ENCODE measurements at regions not wholly inside any gene's neighbourhood (a gene's known extent, or its start where the extent isn't known, plus 50 kb on each side); places are given as distances from the start of the nearest gene placed in this dataset.

DNA sequence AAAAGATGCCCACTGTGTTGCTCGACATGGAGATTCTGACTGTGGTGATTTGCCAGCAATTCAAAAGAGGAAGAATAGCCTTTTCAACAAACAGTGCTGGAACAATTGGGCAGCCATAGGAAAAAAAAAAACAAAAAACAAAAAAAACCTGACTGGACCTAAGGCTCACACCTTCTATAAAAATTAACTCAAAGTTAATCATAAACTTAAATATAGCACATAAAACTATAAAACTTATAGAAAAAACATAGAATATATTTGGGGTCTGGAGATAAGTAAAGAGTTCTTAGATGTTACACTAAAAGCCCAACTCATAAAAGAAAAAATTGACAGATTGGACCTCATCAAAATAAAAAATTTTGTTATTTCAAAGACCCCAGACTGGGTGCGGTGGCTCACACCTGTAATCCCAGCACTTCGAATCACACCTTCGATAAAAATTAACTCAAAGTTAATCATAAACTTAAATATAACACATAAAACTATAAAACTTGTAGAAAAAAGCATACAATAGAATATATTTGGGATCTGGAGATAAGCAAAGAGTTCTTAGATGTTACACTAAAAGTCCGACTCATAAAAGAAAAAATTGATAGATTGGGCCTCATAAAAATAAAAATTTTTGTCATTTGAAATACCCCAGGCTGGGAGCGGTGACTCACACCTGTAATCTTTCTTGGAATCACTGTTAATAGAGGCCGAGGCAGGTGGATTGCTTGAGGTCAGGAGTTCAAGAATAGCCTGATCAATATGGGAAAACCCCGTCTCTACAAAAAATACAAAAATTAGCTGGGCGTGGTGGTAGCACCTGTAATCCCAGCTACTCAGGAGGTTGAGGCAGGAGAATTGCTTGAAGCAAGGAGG lies 115.6 kb upstream of the FAM83B start:
- WGBS, result 96% methylated on average over 9 of the region's 9 CpGs
- Histone ChIP-seq H3K4me1 (ENCODE audit: control insufficient read depth in 2 of 2, insufficient read depth in 2 of 2, low read length in 2 of 2) (no peaks in the 10 kb centered on the region), H3K9me3 (ENCODE audit: control insufficient read depth in 2 of 2, insufficient read depth in 1 of 2, low read length in 1 of 2) (no peaks in the 10 kb centered on the region), H3K27me3 (ENCODE audit: control insufficient read depth in 2 of 2, insufficient read depth in 1 of 2, low read length in 1 of 2) (no peaks in the 10 kb centered on the region), H3K36me3 (ENCODE audit: control insufficient read depth in 2 of 2, insufficient read depth in 2 of 2, low read length in 1 of 2) (no peaks in the 10 kb centered on the region), H3K27ac (ENCODE audit: low read depth in 1 of 2, low read length in 1 of 2) (no peak overlapping the region), H3K4me3 (ENCODE audit: low read length in 2 of 2) (no peak overlapping the region)
- DNase-seq (ENCODE audit: low read depth in 6 of 9, low spot score in 9 of 9), result no peak

DNA sequence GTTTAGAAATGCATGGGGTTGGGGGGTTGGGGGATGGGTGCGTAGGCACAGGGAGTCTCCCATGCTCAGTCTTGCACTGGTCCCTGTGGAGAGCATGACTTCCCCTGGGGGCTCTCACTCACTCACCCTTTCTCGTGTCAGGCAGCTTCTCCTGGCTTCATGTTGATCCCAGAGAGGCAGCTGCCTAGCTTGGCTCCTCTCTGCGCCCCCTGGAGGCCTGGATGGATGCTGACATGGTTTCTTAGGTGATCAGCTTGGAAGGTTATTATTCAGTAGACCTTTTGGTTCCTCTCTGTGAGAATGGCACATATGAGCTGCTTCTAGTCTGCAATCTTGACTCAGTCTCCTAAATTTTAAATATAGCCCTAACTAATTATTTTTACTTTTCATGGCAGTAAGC lies 109.3 kb upstream of the FAM83B start:
- no peak overlapping the region for H3K27ac ChIP-seq (ENCODE audit: low read depth in 1 of 2, low read length in 1 of 2)
- DNase-seq (ENCODE audit: low read depth in 6 of 9, low spot score in 9 of 9), result no peak
- H3K4me3 ChIP-seq (ENCODE audit: low read length in 2 of 2), result no peak overlapping the region
- H3K4me1 ChIP-seq (ENCODE audit: control insufficient read depth in 2 of 2, insufficient read depth in 2 of 2, low read length in 2 of 2), result no peaks in the 10 kb centered on the region
- no peaks in the 10 kb centered on the region for H3K27me3 ChIP-seq (ENCODE audit: control insufficient read depth in 2 of 2, insufficient read depth in 1 of 2, low read length in 1 of 2)
- peaks cover 0 to 9% of the 10 kb centered on the region in 2 donors for H3K9me3 ChIP-seq (ENCODE audit: control insufficient read depth in 2 of 2, insufficient read depth in 1 of 2, low read length in 1 of 2)
- H3K36me3 ChIP-seq (ENCODE audit: control insufficient read depth in 2 of 2, insufficient read depth in 2 of 2, low read length in 1 of 2), result no peaks in the 10 kb centered on the region
- 83% methylated on average over 3 of the region's 3 CpGs for WGBS

DNA sequence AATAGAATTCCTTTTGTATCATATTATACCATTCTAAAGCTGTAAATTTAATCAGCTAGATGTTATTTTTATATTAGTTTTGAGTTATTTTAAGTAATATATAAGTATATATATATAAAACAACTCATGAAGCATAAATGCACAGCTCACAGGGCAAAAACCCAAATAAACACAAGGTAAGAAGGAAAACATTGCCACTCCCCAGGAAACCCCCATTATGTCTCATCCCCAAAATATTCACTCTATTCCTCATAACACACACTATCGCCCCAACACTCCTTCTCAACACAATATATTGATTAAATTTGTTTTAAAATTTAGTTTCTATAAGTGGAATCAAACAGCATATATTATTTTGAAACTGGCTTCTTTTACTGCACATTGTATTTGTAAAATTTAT lies 98.6 kb upstream of the FAM83B start:
- Histone ChIP-seq H3K4me3 (ENCODE audit: low read length in 2 of 2) (no peak overlapping the region), H3K27me3 (ENCODE audit: control insufficient read depth in 2 of 2, insufficient read depth in 1 of 2, low read length in 1 of 2) (no peaks in the 10 kb centered on the region), H3K27ac (ENCODE audit: low read depth in 1 of 2, low read length in 1 of 2) (no peak overlapping the region), H3K4me1 (ENCODE audit: control insufficient read depth in 2 of 2, insufficient read depth in 2 of 2, low read length in 2 of 2) (no peaks in the 10 kb centered on the region), H3K9me3 (ENCODE audit: control insufficient read depth in 2 of 2, insufficient read depth in 1 of 2, low read length in 1 of 2) (no peaks in the 10 kb centered on the region), H3K36me3 (ENCODE audit: control insufficient read depth in 2 of 2, insufficient read depth in 2 of 2, low read length in 1 of 2) (no peaks in the 10 kb centered on the region)
- no peak for DNase-seq (ENCODE audit: low read depth in 6 of 9, low spot score in 9 of 9)
- 98% methylated on average over 1 of the region's 1 CpG for WGBS

DNA sequence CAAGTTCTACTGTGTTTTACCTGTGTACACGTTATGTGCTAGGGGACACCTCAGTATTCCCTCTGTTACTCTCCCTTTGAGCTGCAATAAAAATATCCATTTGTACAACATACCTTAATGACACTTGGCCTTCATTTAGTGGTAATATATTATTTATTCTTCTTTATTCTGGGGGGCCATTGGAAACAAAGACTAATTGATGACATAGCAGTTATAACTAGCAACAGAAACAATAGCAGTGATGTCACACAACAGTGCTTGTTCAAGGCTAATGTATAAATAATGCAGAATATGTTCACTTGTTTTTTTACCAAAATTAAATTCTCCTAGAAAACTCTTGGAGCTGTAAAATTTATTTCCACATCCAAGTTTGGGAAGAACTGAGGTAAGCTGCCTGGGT lies 92.2 kb upstream of the FAM83B start:
- H3K27me3 ChIP-seq (ENCODE audit: control insufficient read depth in 2 of 2, insufficient read depth in 1 of 2, low read length in 1 of 2), result no peaks in the 10 kb centered on the region
- no peaks in the 10 kb centered on the region for H3K4me1 ChIP-seq (ENCODE audit: control insufficient read depth in 2 of 2, insufficient read depth in 2 of 2, low read length in 2 of 2)
- H3K4me3 ChIP-seq (ENCODE audit: low read length in 2 of 2), result no peak overlapping the region
- DNase-seq (ENCODE audit: low read depth in 6 of 9, low spot score in 9 of 9), result no peak
- H3K9me3 ChIP-seq (ENCODE audit: control insufficient read depth in 2 of 2, insufficient read depth in 1 of 2, low read length in 1 of 2), result no peaks in the 10 kb centered on the region
- no peaks in the 10 kb centered on the region for H3K36me3 ChIP-seq (ENCODE audit: control insufficient read depth in 2 of 2, insufficient read depth in 2 of 2, low read length in 1 of 2)
- WGBS, result 92% methylated on average over 1 of the region's 1 CpG
- no peak overlapping the region for H3K27ac ChIP-seq (ENCODE audit: low read depth in 1 of 2, low read length in 1 of 2)

DNA sequence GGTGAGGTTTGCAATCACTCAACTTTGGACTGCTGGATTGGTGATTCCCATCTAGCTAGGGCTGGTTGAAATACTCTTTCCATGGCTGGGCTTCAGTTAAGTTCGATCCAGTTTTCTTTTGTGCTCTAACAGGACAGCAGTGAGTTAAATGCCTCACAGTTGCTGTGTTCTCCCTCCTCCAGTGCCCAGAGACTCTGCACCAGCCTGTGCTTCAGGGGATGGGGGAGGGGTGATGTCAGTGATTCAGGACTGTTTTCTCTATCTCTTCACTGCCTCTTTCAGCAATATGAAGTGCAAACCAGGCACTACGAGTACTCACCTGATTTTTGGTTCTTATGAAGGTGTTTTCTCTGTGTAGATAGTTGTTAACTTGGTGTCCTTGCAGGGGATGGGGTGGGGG lies 88.2 kb upstream of the FAM83B start:
- 92% methylated on average over 2 of the region's 2 CpGs for WGBS

DNA sequence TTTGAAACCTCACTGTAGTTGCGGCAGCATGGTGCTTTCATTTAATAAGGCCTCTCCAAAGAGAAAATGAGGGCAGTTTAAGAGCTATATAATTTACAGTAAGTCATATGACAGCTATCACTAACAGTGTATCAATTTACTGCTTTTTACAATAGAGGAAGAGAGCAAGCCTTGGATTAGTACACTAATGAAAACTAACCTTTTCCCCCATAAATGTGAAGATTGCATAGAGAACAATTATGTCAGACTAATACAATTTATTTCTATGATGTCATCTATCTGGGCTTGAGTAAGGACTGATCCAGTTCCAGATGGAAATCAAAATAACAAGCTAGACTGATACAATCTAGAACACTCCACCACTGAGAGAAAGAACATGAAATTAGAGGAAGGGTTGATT lies 78.1 kb upstream of the FAM83B start:
- Histone ChIP-seq H3K27ac (ENCODE audit: low read depth in 1 of 2, low read length in 1 of 2) (no peak overlapping the region), H3K4me1 (ENCODE audit: control insufficient read depth in 2 of 2, insufficient read depth in 2 of 2, low read length in 2 of 2) (no peaks in the 10 kb centered on the region), H3K9me3 (ENCODE audit: control insufficient read depth in 2 of 2, insufficient read depth in 1 of 2, low read length in 1 of 2) (no peaks in the 10 kb centered on the region), H3K27me3 (ENCODE audit: control insufficient read depth in 2 of 2, insufficient read depth in 1 of 2, low read length in 1 of 2) (no peaks in the 10 kb centered on the region), H3K36me3 (ENCODE audit: control insufficient read depth in 2 of 2, insufficient read depth in 2 of 2, low read length in 1 of 2) (no peaks in the 10 kb centered on the region), H3K4me3 (ENCODE audit: low read length in 2 of 2) (no peak overlapping the region)
- DNase-seq (ENCODE audit: low read depth in 6 of 9, low spot score in 9 of 9), result no peak
- 97% methylated on average over 1 of the region's 1 CpG for WGBS

More for the DNA sequence above, 88.2 kb upstream of the FAM83B start:
- no peak overlapping the region for H3K4me3 ChIP-seq (ENCODE audit: low read length in 2 of 2)
- H3K27ac ChIP-seq (ENCODE audit: low read depth in 1 of 2, low read length in 1 of 2), result no peak overlapping the region
- H3K9me3 ChIP-seq (ENCODE audit: control insufficient read depth in 2 of 2, insufficient read depth in 1 of 2, low read length in 1 of 2), result no peaks in the 10 kb centered on the region
- H3K27me3 ChIP-seq (ENCODE audit: control insufficient read depth in 2 of 2, insufficient read depth in 1 of 2, low read length in 1 of 2), result no peaks in the 10 kb centered on the region
- no peaks in the 10 kb centered on the region for H3K4me1 ChIP-seq (ENCODE audit: control insufficient read depth in 2 of 2, insufficient read depth in 2 of 2, low read length in 2 of 2)
- no peaks in the 10 kb centered on the region for H3K36me3 ChIP-seq (ENCODE audit: control insufficient read depth in 2 of 2, insufficient read depth in 2 of 2, low read length in 1 of 2)
- DNase-seq (ENCODE audit: low read depth in 6 of 9, low spot score in 9 of 9), result no peak

DNA sequence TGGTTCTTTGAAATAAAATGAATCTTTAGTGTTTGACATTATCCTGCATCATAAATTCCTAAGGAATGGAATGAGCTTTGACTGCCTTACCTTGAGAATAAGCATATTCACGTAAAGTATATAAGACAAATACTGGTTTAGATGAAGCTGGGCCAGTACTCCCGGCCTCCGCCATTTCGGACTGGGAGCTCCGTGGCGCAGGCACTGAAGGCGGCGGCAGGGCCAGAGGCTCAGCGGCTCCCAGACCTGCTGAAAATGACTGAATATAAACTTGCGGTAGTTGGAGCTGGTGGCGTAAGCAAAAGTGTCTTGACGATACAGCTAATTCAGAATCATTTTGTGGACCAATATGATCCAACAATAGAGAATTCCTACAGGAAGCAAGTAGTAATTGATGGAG lies 76.2 kb upstream of the FAM83B start:
- no peak overlapping the region for H3K4me3 ChIP-seq (ENCODE audit: low read length in 2 of 2)
- 98% methylated on average over 12 of the region's 12 CpGs for WGBS
- H3K4me1 ChIP-seq (ENCODE audit: control insufficient read depth in 2 of 2, insufficient read depth in 2 of 2, low read length in 2 of 2), result no peaks in the 10 kb centered on the region
- H3K27me3 ChIP-seq (ENCODE audit: control insufficient read depth in 2 of 2, insufficient read depth in 1 of 2, low read length in 1 of 2), result no peaks in the 10 kb centered on the region
- no peaks in the 10 kb centered on the region for H3K36me3 ChIP-seq (ENCODE audit: control insufficient read depth in 2 of 2, insufficient read depth in 2 of 2, low read length in 1 of 2)
- no peak for DNase-seq (ENCODE audit: low read depth in 6 of 9, low spot score in 9 of 9)
- H3K9me3 ChIP-seq (ENCODE audit: control insufficient read depth in 2 of 2, insufficient read depth in 1 of 2, low read length in 1 of 2), result no peaks in the 10 kb centered on the region
- H3K27ac ChIP-seq (ENCODE audit: low read depth in 1 of 2, low read length in 1 of 2), result no peak overlapping the region

DNA sequence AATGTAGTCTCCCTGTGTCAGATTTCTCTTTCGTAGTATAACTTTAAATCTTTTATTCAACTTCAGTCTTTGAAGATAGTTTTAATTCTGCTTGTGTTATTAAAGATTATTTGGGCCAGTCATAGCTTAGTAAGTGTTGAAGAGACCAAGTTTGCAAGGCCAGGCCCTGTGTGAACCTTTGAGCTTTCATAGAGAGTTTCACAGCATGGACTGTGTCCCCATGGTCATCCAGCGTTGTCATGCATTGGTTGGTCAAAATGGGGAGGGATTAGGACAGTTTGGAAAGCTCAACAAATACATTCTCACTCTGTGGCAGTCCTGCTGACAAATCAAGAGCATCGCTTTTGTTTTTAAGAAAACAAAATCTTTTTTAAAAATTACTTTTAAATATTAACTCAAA lies 74.6 kb upstream of the FAM83B start:
- Histone ChIP-seq H3K4me1 (ENCODE audit: control insufficient read depth in 2 of 2, insufficient read depth in 2 of 2, low read length in 2 of 2) (no peaks in the 10 kb centered on the region), H3K27ac (ENCODE audit: low read depth in 1 of 2, low read length in 1 of 2) (no peak overlapping the region), H3K4me3 (ENCODE audit: low read length in 2 of 2) (no peak overlapping the region), H3K27me3 (ENCODE audit: control insufficient read depth in 2 of 2, insufficient read depth in 1 of 2, low read length in 1 of 2) (no peaks in the 10 kb centered on the region), H3K36me3 (ENCODE audit: control insufficient read depth in 2 of 2, insufficient read depth in 2 of 2, low read length in 1 of 2) (no peaks in the 10 kb centered on the region), H3K9me3 (ENCODE audit: control insufficient read depth in 2 of 2, insufficient read depth in 1 of 2, low read length in 1 of 2) (no peaks in the 10 kb centered on the region)
- no peak for DNase-seq (ENCODE audit: low read depth in 6 of 9, low spot score in 9 of 9)
- WGBS, result 95% methylated on average over 3 of the region's 3 CpGs

DNA sequence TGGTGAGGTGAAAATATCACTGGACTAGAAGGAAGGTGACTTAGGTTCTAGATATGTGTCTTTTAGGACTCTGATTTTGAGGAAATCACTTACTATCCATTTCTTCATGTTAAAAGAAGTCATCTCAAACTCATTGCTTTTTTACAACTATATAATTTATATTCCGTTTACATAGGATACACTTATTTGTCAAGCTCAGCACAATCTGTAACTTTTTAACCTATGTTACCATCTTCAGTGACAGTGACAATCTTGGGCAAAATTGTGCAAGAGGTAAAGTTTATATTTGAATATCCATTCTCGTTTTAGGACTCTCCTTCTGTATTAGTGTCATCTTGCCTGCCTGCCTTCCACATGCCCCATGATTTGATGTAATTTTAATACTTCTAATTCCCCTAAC lies 74.0 kb upstream of the FAM83B start:
- DNase-seq (ENCODE audit: low read depth in 6 of 9, low spot score in 9 of 9), result no peak
- Histone ChIP-seq H3K4me1 (ENCODE audit: control insufficient read depth in 2 of 2, insufficient read depth in 2 of 2, low read length in 2 of 2) (no peaks in the 10 kb centered on the region), H3K36me3 (ENCODE audit: control insufficient read depth in 2 of 2, insufficient read depth in 2 of 2, low read length in 1 of 2) (no peaks in the 10 kb centered on the region), H3K27me3 (ENCODE audit: control insufficient read depth in 2 of 2, insufficient read depth in 1 of 2, low read length in 1 of 2) (no peaks in the 10 kb centered on the region), H3K4me3 (ENCODE audit: low read length in 2 of 2) (no peak overlapping the region), H3K9me3 (ENCODE audit: control insufficient read depth in 2 of 2, insufficient read depth in 1 of 2, low read length in 1 of 2) (no peaks in the 10 kb centered on the region), H3K27ac (ENCODE audit: low read depth in 1 of 2, low read length in 1 of 2) (no peak overlapping the region)
- 93% methylated on average over 2 of the region's 2 CpGs for WGBS

All from thymus (tissue), 11 donors.